GM21367 (cell line): ENCODE measurements at regions not wholly inside any gene's neighbourhood (a gene's known extent, or its start where the extent isn't known, plus 50 kb on each side); places are given as distances from the start of the nearest gene placed in this dataset.
"Not testable (repeated sequence)": the region's sequence is repeated elsewhere in the genome, so short reads cannot be mapped to it uniquely, and the experiment has no call there.

Source experiments
- ATAC-seq: cut with Tn5 transposase; IDR thresholded peaks from one replicate; pipeline ENCODE4 v1.9.1; 2021; ENCODE audit not compliant: unreplicated experiment

DNA sequence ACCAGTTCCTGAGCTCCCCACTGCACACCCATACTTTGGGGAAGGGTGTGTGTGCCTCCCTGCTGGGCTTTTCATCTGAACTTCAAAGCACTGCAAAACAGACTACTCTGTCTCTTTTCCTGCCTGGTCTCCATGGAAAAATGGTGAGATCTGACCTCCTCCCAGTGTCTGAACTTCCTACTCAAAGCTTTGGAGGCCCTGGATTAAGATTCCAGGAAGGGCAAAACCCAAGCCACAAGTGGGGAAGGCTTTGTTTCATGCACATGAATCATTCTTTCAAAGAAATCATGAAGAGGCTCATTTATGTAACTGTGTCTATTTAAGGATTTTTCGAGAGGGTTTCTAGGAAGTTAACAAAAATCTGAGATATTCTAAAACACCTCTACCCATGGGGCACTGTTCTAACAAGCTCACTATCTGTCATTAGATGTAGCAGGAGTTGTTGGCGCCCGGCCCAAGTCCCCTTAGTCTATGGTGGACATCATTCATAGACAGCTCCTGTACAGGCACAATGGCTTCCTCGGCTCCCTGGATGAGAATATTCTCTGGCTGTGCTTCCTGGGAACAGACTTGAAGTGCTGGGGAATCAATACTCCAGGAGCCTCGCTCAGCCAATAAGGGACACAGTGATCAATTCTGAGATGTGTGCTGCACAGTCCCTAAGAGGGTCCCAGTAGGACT lies 224.0 kb downstream of the KTN1 start:
- no peak for ATAC-seq

DNA sequence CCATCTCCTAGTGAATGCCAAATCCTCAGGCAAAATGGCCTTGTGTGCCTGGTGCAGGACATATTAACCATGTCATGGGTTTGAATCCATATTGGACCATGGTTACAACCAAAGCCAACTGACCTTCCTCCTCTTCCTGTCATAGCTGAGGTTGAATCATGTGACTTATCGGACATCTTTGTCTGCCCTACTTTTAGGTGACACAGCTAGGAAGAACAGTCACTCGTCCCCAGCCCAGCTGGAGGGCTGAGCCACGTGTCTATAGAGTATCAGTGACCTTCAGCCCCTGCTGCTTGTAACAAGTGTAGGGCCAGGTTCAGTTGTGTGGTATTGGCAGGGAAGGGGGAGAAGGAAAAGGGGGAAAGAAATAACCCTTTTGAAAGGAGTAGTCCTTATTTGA lies 225.2 kb downstream of the KTN1 start:
- no peak for ATAC-seq

DNA sequence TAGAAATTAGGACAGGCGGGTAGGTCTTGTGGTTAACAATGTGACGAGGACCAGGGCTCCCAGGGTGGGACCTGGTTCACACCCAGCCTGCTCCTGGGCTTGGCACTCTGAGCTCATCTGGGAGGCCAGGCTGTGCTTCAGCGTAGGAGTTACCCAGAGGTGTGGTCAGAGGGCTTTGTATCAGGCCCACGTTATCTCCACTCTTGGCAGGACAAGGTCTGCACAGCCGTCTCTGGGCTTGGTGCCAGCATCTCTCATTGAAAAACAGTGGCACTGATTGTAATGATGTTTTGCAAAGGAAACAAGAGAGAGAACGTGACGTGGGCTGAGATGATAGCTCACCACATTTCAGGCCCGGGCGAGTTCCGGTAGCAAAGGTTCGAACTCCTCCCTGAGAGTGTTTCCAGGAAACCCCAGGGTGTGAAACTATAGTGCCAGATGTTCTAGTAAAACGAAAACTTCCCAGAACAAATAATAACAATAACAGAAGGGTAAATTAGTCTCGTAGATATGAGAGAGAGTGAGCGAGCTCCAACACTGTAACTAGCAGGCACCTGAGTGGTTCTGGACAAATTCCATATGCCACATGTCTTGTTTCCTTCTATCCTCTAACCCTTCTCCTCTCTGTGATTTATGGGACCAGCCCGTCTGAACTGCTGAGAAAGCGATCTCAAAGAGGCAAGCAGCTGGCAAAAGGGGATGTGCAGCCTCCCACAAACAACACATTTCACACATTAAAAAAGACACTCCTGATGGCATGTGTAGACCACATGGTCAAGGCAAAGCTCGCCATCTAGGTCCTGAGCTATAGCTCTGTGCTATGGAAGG lies 227.3 kb downstream of the KTN1 start:
- ATAC-seq = no peak

DNA sequence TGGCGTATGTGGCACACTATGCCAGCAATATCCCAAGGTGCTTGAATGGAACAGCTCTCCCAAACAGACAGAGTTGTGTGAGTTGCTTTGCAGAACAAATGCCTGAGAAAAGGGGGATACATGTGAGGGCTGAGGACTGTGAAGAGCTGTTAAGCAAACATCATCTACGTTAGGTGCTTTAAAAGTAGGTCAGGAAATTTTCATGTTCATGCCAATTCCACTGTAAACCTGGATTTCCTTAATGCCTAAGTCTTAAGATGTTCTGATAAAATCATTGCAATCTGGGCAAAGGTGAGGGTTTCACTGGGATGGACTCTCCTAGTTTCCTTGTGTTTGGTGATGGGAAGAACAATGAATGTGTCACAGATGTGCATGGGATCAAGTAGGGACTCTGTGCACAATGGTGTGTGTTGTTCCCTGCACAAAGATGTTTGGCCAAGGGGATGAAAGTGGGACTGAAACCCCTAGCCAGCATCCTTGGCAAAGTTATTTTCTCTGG lies 227.9 kb downstream of the KTN1 start:
- no peak for ATAC-seq

DNA sequence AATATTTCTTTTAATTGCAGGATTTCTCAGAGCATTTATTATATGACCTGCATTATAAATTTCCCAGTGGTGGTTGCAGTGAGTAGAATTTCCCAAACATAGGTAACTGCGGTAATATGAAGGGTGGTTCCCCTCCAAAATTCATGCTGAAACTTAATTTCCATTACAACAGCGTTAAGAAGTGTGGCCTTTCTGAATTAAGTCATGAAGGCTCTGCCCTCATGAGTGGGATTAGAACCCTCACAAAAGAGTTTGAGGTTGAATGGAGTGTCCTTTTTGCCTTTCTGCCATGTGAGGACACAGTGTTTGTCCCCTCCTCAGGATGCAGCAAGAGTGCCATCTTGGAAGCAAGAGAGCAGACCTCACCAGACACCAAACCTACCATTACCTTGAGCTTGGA lies 233.6 kb downstream of the KTN1 start:
- ATAC-seq = no peak

DNA sequence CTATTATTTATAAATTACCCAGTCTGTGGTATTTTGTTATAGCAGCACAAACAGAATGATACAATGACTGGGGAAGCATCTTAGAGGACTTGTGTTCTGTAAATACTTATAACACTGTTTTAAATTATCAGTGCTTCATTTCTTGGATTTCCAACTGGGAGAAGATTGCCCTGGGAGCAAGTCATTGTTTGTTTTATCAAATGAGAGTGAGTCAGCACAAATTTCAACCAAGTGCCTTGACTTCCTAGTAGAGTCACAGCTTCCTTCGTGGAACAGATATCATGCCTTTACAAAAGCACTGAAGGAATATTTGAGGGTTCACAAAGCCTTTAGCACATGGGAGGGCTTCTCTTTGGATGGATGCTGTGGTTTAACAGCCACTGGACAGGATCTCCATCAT lies 234.1 kb downstream of the KTN1 start:
- ATAC-seq = no peak

DNA sequence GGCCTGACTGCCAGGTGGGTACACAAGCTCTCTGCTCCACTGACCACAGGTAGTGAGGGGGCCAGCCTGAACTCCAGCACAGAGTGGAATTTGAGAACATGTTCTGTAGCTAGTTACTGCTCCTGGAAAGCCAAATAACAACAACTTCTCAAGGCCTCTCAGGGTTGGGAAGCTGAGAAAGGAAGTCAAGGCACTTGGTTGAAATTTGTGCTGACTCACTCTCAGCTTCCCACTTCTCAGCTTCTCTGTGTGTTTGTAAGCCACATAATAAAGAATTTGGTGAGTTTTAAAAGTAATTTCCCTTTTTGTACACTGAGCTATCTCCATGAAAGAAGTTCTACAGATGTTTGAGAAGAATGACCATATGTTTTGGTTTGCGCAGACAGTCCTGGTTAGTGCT lies 234.9 kb downstream of the KTN1 start:
- ATAC-seq = no peak

- ATAC-seq = no peak
Observed at GRCh38 chr14:55816225-55816624, 236.2 kb downstream of the KTN1 start.

DNA sequence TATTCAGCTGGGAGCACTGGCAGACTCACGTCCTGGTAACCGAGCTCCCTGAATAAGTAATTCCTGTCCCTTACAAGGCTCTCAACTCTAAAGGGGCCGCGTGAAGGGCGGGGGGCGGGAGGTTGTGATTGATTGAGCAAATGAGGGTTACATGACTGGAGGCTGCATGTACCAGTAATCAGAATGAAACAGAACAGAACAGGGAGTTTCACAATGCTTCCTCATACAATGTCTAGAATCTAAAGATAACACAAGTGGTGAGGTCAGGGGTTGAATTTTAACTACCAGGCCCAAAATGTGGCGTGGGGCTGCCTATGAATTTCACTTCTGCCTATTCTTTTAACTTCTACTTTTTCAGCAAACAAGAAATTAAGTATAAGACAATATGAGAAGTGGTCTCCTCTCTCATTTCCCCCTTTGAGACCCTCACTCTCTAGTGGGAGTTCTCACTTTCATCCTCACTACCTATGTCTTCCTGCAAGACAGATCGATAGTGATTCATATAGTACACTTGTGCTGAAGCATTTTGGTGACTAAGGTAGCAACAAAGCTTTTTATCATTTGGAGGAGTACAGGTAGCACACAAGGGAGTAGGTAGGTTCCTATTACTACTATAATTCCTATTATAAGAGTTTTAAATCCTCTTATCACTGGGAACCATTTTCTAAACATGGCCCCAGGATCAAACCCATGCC lies 239.8 kb downstream of the KTN1 start:
- ATAC-seq = peak; percentile 72

- ATAC-seq = no peak
Observed at GRCh38 chr14:55822906-55823305, 242.9 kb downstream of the KTN1 start.

DNA sequence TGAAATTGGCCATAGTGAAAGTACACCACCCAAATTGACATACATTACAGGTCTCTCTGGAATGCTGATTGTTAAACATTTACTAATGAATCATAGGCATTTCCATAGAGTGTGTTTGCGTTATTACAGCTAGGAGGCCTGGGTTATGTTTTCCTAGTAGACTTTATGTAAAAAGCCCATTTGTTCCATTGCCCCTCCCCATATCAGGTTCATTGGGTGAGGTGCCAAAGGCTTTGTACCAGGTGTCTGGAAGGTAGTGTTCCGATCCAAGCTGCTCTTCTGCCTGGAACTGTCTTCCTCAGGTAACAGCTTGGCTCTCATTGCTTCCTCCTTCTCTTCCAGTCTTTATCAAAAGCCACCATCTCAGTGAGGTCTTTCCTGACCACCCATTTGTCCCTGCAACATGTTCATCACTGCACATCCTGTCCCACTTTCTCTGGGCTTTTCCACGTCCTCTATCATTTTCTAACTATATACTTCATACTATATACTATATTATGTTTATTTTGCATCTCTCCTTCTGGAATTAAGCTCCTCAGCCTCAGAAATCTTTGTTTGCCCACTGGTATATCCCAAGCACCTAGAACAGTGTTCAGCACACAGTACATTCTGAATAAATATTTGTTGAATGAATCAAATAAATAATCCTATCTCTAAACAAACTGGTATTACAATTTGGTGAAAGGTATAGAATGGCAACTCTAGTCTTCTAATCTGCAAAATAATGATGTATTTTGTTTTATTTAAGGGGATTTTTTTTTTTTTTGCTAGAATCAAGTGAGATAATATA lies 252.3 kb downstream of the KTN1 start:
- ATAC-seq = no peak

GRCh38 chr14:55832974-55833373 lies 253.0 kb downstream of the KTN1 start:
- no peak for ATAC-seq

GRCh38 chr14:55834390-55834789 lies 254.4 kb downstream of the KTN1 start:
- no peak for ATAC-seq

GRCh38 chr14:55835985-55836384 lies 256.0 kb downstream of the KTN1 start:
- ATAC-seq = no peak

- ATAC-seq = no peak
Observed at GRCh38 chr14:55837467-55837866, 257.5 kb downstream of the KTN1 start.

- no peak for ATAC-seq
Observed at GRCh38 chr14:55838529-55839052, 258.6 kb downstream of the KTN1 start.

DNA sequence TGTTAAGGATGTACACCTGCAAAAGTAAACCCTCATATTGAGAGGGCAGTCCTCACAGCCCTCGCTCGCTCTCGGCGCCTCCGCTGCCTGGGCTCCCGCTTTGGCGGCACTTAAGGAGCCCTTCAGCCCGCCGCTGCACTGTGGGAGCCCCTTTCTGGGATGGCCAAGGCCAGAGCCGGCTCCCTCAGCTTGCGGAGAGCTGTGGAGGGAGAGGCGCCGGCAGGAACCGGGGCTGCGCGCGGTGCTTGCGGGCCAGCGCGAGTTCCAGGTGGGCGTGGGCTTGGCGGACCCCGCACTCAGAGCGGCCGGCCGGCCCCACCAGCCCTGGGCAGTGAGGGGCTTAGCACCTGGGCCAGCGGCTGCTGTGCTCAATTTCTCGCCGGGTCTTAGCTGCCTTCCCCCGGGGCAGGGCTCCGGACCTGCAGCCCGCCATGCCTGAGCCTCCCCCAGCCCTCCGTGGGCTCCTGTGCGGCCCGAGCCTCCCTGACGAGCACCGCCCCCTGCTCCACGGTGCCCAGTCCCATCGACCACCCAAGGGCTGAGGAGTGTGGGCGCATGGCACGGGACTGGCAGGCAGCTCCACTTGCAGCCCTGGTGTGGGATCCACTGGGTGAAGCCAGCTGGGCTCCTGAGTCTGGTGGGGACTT lies 259.4 kb downstream of the KTN1 start:
- not testable (repeated sequence) for ATAC-seq

GRCh38 chr14:55840821-55841220 lies 260.8 kb downstream of the KTN1 start:
- no peak for ATAC-seq

- no peak for ATAC-seq
Observed at GRCh38 chr14:55841625-55842024, 261.6 kb downstream of the KTN1 start.

DNA sequence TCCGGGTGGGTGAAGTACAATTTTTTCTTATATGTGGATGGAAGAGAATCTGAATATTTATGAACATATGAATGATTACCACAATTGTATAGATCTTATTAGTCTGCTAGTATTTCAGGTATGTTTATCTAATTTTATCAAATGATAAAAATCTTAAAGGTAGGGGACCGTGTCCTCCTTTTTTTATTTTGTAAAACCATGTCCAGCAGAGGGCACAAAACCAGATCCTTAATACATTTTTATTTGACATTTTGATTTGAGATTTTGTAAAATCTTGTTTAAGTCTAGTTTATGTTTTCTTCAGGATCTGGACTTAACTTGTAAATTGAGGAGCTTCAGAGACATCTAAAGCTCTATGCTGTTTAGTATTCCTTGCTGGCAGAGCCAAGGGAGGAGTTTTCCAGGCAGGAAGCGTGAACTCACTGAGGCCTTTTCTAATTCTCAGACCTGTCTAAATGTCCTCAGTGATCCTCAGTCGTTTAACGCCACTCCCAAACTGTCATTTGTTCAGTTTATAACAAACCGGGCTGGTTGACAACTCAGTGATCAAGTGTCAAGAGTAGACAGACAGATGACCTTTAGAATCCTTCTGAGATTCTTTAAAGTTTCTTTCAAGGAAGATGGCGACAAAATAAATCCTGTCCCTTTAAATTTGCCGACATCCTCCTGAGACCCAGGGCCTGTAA lies 263.9 kb downstream of the KTN1 start:
- ATAC-seq = no peak
